SKM-1 (cell line): ENCODE measurements at regions not wholly inside any gene's neighbourhood (a gene's known extent, or its start where the extent isn't known, plus 50 kb on each side); places are given as distances from the start of the nearest gene placed in this dataset.

ENCODE experiments used
- DNase-seq: peaks from one replicate; lab custom pipeline; 2025; ENCODE audit not compliant: unreplicated experiment; lab: John Stamatoyannopoulos, UW

DNA sequence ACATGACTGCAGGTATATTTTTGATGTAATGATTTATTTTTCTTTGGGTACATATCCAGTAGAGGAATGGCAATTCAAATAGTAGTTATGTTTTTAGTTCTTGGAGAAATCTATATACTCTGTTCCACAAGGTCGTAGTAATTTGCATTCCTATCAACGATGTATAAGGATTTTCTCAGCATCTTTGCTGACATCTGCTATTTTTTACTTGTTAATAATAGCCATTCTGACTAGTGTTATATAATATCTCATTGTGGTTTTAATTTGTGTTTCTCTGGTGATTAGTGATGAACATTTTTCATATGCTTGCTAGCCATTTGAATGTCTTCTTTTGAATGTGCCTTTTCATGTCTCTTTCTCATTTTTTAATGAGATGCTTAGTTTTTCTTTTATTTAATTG is 292.1 kb upstream of the RGS18 start:
- no peak for DNase-seq

DNA sequence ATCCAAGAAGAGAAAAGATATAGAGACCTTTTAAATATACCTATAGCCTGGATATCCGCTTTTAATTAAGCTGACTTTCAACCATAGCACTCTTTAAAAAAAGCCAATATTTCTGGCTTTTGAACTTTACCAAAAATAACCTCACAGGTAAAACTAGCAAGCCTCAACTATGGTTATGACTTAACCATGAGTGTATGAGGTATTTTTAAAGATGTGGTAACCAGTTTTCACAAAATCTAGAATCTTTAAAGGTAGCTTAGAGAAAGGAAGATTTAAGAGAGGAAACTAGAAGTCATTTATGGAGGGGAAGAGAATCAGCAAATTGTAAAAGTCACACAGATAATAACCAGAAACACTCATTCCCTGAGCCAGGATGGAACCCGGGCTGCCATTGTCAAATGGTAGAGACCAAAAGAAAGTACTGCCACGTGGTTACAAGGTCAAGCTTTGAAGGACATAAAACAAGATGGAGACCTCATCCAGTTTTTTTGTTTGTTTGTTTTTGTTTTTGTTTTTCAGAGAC is 288.4 kb upstream of the RGS18 start:
- no peak for DNase-seq

DNA sequence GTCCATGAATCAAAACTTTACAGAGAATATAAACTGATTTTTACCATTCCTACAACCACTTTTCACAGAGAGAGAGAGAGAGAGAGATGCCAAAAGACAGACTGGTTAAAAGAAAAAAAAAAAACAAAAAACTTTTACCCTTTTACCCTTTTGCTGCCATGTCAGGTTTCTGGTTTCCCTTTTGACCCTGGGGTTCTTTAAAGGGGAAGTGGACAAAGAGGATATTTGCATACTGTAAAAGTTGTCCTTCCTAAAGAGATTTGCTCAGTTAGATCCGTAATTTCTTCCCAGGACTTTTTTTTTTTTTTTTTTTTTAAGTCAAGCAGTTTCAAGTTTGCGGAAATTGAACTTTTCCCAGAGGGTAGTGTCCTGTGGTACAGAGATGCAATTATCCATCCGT is 287.8 kb upstream of the RGS18 start:
- DNase-seq: no peak

DNA sequence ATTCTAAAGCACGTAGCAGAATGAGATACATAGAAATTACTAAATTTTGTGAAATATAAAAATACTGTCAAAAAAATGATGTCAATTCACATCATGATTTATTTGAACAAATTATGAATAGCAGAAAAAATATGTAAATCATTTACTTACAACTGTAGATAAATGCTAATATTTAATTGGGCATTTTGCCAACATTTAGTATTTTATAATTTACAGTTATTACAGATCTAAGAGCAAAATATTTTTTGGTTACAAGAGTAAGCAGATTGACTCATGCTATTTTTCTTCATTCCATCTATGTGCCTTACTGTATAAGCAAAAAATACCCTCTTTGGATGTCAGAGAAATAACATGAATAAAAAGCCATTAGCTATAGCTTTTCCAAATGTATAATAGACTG is 282.3 kb upstream of the RGS18 start:
- DNase-seq: no peak

DNA sequence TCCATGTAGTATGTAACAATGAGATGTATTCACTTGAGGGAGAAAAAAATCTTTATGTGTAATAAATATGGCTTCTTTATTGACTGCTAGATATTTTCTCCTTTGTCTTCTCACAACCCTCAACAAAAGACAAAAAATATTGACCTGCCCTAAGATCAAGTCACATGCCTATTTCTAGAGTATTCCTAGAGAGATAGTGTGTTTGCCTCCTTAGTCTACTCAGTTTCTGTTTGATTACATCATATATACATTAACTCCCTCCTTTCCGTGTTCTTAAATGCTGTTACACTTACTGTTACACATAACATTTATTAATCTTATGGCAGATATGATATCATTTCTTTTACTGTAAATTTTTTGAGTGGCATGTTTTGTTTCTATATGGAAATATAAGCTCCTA is 281.6 kb upstream of the RGS18 start:
- no peak for DNase-seq

DNA sequence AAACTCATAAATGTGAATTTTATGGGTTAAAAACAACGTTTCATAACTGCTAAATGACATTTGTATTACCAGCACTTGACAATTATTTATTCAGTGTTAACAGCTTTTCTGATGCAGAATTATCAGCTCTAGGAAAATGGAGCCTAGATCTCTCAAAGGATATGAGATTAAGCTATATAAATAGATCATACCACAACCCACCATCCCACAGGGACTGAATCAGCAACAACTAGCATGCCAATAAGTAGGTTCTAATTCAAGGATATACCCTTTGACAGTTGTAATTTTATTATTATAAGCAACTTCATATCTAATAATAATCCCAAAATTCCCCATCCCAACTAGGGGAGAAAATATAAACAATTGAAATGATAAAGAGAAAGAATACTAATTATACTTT is 275.4 kb upstream of the RGS18 start:
- DNase-seq: no peak

DNA sequence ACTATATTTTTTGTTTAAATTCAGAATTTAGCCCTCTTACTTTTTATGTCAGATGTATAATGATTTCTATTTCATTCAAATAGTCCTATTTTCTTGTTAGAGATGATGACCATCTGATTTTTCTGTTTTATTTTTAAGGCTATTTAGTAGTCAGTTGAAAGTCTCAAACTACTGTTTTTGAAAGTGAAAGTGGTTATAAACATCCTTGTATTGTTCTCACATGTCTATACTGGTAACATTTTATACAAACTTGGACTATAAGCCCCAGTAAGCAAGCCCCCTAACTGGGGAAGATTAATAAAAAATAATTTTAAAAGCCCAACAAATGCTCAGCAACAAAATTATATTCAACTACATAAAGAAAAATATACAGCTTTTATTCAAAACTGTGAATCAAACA is 271.3 kb upstream of the RGS18 start:
- no peak for DNase-seq

DNA sequence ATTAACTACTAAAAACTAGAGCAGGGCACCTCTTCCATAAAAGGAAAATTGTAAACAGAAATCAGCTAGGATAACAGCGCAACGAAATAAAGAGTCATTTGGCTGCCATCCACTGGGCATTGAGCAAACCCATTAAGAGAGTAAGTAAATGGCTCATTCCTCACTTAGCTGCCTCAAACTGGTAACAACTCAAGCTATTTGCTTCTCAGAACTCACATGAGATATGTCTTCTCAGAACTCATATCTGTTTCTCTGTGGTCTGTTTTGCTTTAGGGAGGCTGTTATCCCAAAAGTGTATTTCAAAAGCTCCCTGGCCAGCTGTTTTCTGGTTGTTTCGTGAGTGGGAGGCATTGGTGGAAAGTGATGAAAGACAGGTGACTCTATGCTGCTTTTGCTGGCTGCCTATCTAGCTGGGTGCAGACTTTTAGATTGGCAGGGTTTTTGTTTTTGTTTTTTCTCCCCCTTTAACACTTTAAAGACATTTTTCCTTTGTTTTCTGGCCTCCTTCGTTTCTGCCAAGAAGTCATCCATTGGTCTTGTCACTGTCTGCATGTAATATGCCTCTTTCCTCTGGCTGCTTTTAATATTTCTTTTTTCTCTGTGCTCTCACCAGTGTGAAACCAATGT is 269.2 kb upstream of the RGS18 start:
- DNase-seq: no peak

DNA sequence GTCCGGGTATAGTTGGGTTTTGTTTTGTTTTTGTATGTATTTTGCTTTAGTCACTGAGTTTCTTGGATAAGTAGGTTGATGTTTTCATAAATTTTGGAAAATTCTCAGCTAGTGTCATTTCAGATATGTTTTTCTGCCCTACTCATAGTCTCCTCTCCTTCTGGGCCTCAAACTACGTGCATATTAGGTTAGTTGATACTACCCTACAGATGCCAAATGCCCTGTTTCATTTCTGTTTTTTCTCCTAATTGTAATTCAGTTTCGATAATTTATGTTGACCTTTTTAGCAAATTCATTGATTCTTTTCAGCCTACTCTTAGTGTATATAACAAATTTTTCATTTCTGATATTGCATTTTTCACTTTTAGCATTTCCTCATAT is 268.6 kb upstream of the RGS18 start:
- no peak for DNase-seq

DNA sequence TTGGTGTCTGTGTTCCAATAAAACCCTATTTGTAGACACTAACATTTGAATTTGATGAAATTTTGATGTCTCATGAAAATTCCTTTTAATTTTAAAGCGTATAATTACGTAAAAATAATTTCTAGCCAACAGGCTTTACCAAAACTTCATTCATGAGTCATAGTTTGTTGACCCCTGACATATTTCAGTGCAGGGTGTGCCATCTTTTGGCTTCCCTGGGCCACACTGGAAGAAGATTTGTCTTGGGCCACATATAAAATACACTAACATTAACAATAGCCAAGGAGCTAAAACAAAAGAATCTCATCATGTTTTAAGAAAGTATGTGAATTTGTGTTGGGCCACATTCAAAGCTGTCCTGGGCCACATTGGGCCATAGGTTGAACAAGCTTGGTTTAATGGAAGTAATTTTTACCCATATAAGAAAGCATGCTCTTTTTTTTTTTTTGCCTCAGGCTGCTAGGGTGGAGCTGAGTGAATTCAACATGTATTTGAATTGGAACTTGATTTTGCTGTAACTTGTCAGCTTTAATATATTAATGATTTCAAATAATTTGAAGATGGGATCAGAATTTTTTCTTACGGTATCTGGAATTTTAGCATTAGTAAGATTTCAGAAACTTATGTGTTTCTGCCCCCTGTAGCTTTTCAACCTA is 267.7 kb upstream of the RGS18 start:
- DNase-seq: no peak

DNA sequence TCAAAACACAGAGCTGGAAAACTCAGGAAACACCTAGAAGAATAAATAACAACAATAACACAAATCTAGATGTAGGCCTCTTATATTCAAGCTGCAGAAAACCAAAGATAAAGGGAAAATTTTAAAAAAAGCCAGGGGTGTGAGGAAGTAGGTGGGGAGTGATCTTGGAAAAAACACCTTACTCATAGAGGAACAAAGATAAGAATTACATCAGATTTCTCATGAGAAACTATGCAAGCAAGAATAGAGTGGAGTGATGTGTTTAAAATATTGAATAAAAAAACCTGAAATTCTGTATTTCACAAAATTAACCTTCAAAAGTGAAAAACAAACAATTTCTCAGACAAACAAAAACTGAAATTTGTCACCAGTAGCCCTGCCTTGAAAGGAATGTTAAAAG is 265.5 kb upstream of the RGS18 start:
- no peak for DNase-seq

DNA sequence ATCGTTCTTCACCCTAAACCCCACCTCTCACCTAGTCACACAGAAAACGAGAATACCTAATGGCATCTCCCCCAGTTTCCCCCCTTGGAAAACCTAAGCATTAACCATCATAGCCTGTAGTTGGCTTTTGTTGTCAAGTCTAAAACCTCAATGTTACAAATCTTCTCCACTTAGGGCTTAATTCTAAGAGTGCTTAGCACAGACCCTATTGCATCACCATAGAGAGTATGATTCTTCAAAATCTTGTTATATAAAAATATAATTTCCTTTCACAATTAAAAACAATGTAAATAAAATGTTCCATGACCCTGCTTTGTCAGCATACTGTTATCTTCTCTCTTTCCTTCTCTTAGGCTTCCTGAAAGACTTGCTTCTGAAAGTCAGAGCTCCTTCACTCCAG is 263.2 kb upstream of the RGS18 start:
- DNase-seq: no peak

DNA sequence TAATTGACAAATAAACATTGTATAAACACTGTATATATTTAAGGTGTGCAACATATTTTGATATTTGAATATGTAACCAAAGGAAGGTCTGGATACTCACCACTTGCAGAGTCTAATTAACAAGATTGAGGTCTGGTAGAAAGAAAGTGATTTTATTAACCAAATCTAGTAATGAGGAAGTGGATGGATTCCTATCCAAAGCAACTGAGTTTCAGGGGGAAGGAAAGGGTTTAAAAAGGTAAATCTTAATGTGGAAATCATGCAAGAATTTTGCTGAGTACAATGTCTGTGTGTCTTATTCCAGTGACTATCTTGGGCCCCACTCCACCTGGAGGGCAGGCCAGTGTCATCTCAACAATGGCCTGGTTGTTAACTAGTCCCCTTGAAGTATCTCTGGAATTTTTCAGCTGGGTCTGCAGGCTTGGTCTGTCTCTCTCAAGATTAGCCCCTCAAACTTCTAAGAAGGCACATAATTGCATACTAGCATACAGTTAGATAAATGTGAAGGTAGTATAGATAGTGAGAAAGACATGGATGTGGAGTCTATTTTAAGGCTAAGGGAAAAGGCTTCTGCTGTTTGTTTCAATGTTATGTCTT is 262.7 kb upstream of the RGS18 start:
- DNase-seq: no peak

DNA sequence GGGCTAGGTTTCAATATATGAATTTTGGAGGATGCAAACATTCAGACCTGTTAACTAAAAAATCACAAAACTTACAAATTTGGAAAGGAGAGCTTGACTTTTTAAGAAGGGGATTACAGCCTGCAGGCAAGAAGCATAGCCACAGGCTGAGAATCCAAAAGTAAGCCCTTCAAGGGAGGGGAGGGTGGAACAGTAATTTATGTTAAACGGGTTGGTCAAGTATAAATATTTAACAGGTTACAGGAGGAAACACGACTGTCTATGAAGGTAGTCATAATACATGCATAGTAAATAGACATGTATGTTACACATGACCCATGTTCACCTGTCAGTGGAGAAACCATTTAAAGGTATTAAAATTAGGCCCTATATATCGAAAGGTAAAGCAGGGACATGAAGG is 261.1 kb upstream of the RGS18 start:
- no peak for DNase-seq

DNA sequence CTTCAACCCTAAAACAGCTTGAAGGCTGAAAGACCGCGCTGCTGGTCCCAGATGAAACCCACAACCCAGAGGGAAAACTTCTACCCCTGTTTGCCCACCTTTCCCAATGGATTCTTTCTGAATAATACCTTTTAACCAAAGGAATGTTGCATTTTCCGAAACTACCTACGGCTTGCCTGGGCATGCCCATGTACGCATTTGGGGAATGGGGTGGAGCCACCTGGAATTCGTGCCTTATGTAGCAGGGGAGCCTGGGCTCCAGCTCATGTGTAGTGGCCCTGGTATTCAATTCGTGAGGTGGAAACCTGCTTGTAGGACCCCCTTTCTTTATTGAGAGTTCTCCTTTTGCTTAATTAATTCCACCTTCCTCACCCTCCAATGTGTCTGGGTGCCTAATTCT is 256.6 kb upstream of the RGS18 start:
- DNase-seq: no peak

DNA sequence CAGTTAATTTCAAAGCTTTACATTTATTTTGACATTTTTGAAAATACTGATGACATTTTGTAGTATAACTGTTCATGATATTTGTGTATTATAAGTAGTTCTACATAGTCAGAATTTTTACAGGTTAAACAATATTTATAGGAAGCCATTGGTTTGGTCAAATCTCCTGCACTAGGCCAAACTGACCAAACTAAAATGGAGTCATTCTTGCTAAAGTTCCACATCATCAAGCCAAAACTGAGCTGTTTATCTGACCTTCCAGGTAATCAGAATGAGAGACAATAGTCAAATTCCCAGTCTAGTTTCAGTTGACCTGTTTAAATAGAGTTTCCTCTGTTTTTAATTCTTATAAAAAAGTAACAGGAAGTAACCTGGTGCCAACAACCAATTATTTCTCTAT is 253.3 kb upstream of the RGS18 start:
- DNase-seq: no peak

DNA sequence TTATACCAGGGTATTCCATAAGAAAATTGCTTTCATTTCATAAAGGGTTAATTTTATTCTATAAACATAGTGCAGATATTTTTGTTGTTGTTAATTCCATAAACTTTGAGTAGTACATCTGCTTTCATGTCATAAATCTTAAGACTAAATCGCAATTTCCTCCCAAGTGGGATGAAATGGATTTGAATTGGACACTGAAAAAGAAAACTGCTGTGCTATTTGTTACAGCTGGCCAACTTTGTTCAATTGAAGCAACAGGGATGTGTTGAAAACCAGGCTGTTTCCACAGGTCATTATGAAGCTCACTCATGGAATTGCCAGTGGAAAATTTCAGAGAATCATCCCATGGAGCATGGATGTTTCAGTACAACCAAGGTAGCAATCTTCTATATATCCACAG is 252.5 kb upstream of the RGS18 start:
- no peak for DNase-seq

DNA sequence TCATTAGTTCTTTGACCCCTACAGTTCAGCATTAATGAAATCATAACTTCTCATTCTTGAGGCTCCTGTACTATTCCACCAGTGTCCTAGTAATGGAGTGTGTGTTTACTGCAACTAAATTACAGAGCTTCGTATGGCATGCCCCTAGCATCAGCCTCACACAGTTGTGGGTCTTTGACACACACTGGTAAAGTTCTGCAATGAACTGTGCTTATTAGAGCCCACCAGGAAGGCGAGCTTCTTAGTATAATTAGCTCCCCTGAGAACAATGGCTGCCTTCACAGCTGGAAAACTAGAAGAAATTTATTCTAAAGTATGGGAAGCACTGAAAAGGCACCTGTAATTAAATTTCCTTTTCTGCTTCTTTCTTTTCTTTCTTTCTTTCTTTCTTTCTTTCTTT is 251.1 kb upstream of the RGS18 start:
- DNase-seq: no peak

DNA sequence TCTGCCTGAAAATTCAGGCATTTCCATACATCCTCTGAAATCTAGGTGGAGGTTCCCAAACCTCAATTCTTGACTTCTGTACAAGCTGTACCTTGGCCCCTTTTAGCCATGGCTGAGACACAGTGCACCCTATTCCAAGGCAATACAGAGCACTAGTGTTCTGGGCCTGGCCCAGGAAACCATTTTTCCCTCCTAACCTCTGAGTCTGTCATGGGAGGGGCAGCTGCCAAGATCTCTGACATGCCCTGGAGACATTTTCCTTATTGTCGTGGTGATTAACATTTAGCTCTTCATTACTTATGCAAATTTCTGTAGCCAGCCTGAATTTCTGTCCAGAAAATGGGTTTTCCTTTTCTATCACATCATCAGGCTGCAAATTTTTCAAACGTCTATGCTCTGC is 248.0 kb upstream of the RGS18 start:
- no peak for DNase-seq

DNA sequence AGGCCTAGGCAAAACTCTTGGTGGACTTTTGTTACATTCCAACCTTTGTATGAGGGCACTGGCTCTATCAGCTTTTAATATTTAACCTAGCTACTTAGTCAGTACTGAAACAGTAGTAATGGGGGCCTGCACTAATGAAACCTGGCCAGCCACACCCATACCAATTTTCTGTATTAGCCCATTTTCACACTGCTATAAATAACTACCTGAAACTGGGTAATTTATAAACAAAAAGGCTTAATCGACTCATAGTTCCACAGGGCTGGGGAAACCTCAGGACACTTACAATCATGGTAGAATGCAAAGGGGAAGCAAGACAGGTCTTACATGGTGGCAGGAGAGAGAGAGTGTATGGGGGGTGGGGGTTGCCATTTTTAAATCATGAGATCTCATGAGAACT is 245.7 kb upstream of the RGS18 start:
- no peak for DNase-seq

DNA sequence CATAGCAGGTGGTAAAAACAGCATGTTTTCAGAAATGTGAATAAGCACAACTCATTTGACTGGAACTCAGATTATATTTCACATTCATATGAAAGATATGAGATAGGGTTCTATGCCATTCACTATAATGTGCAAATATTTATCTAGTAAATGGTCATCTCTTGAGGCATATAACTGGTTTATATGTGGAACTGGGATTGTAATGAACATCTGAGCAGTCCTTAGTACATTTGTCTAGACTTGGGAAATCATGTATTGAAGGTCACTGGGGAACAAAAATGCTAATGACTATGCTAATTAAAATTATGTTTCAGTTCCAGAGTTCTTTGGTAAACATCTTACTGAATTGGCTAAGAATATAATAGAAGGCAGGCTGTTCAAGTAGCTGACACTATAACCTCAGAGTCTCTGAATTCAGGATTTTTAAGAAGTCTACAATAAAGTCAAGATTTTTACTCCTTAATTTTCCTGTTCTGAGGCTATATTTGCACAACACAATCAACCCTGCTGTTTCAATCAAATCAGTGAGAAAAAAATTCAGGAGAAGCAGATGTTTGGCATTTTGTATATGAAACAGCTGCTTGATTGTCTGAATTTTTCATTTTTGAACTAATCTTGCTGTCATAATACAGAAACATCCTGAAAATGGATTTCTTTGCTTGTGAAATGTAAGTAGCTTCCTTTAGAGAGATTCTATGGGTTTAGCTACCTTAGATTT is 244.8 kb upstream of the RGS18 start:
- DNase-seq: no peak

DNA sequence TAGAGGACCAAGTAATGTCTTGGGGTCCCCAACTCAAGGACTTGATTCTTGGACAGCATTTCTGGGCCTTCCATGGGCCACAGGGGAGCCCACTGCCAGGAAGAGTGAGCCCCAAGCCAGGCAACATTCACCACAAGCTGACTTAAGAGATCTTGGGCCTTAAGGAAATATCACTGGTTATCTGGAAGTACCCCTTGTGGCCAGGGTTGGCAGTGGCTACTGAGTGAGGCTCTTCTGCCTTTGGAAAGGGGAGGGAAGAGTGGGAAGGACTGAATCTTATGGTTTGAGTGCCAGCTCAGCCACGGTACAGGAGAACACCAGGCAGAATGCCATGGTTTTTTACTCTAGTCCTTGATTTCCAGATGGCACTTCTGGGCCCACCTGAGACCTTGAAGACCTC is 228.9 kb upstream of the RGS18 start:
- no peak for DNase-seq
